GM19351 (cell line): ENCODE measurements at regions not wholly inside any gene's neighbourhood (a gene's known extent, or its start where the extent isn't known, plus 50 kb on each side); places are given as distances from the start of the nearest gene placed in this dataset.
"Not testable (repeated sequence)": the region's sequence is repeated elsewhere in the genome, so short reads cannot be mapped to it uniquely, and the experiment has no call there.

Source experiments
- ATAC-seq: cut with Tn5 transposase; IDR thresholded peaks from one replicate; pipeline ENCODE4 v1.9.1; 2021; ENCODE audit warnings: mild to moderate bottlenecking, moderate library complexity; ENCODE audit not compliant: unreplicated experiment

GRCh38 chr5:125070961-125071360, 324.5 kb upstream of the ZNF608 start:
- ATAC-seq = no peak

GRCh38 chr5:125073090-125073489, 326.7 kb upstream of the ZNF608 start:
- no peak for ATAC-seq

GRCh38 chr5:125075567-125075966, 329.1 kb upstream of the ZNF608 start:
- ATAC-seq = no peak

- not testable (repeated sequence) for ATAC-seq
These were observed 332.6 kb upstream of the ZNF608 start for GRCh38 chr5:125079028-125079427.

- no peak for ATAC-seq
These were observed 334.7 kb upstream of the ZNF608 start for GRCh38 chr5:125081101-125081500.

GRCh38 chr5:125083981-125084380, 337.5 kb upstream of the ZNF608 start:
- ATAC-seq = no peak

GRCh38 chr5:125085797-125086505, 339.5 kb upstream of the ZNF608 start:
- no peak for ATAC-seq

GRCh38 chr5:125088522-125089105, 342.2 kb upstream of the ZNF608 start:
- ATAC-seq = no peak

GRCh38 chr5:125092138-125092537, 345.7 kb upstream of the ZNF608 start:
- ATAC-seq = not testable (repeated sequence)

GRCh38 chr5:125093776-125094175, 347.3 kb upstream of the ZNF608 start:
- ATAC-seq = no peak

- no peak for ATAC-seq
These were observed 353.9 kb upstream of the ZNF608 start for GRCh38 chr5:125100342-125100741.

GRCh38 chr5:125100951-125101350, 354.5 kb upstream of the ZNF608 start:
- no peak for ATAC-seq

- no peak for ATAC-seq
These were observed 357.0 kb upstream of the ZNF608 start for GRCh38 chr5:125103459-125103858.

- no peak for ATAC-seq
These were observed 359.8 kb upstream of the ZNF608 start for GRCh38 chr5:125106271-125106670.

- no peak for ATAC-seq
These were observed 360.4 kb upstream of the ZNF608 start for GRCh38 chr5:125106881-125107280.

- ATAC-seq = no peak
These were observed 362.9 kb upstream of the ZNF608 start for GRCh38 chr5:125109293-125109692.

- ATAC-seq = no peak
These were observed 363.4 kb upstream of the ZNF608 start for GRCh38 chr5:125109816-125110215.

- no peak for ATAC-seq
These were observed 365.8 kb upstream of the ZNF608 start for GRCh38 chr5:125112196-125112595.

- peak; percentile 77 for ATAC-seq
These were observed 366.9 kb upstream of the ZNF608 start for GRCh38 chr5:125113328-125113727.

- ATAC-seq = no peak
These were observed 368.7 kb upstream of the ZNF608 start for GRCh38 chr5:125115195-125115525.

GRCh38 chr5:125117566-125117965, 371.1 kb upstream of the ZNF608 start:
- no peak for ATAC-seq

GRCh38 chr5:125120012-125120411, 373.6 kb upstream of the ZNF608 start:
- ATAC-seq = no peak
